ENCODE measurements at regions not wholly inside any gene's neighbourhood (a gene's known extent, or its start where the extent isn't known, plus 50 kb on each side); places are given as distances from the start of the nearest gene placed in this dataset.

GRCh38 chr6:91606148-91606901 lies 1019.5 kb upstream of the MAP3K7 start:
- no peak for ATAC-seq

- no peak for ATAC-seq
Observed at GRCh38 chr6:91600561-91600960, 1013.7 kb upstream of the MAP3K7 start.

GRCh38 chr6:91590191-91590590 lies 1003.3 kb upstream of the MAP3K7 start:
- ATAC-seq: no peak

GRCh38 chr6:91580635-91581034 lies 993.8 kb upstream of the MAP3K7 start:
- no peak for ATAC-seq

- ATAC-seq: no peak
Observed at GRCh38 chr6:91575032-91575431, 988.2 kb upstream of the MAP3K7 start.

GRCh38 chr6:91573826-91574416 lies 987.0 kb upstream of the MAP3K7 start:
- ATAC-seq: no peak

- no peak for ATAC-seq
Observed at GRCh38 chr6:91572878-91573277, 986.0 kb upstream of the MAP3K7 start.

- ATAC-seq: no peak
Observed at GRCh38 chr6:91569071-91569470, 982.2 kb upstream of the MAP3K7 start.

GRCh38 chr6:91566467-91566866 lies 979.6 kb upstream of the MAP3K7 start:
- no peak for ATAC-seq

GRCh38 chr6:91565207-91565606 lies 978.3 kb upstream of the MAP3K7 start:
- ATAC-seq: no peak

GRCh38 chr6:91562955-91563354 lies 976.1 kb upstream of the MAP3K7 start:
- ATAC-seq: no peak

- no peak for ATAC-seq
Observed at GRCh38 chr6:91560409-91560808, 973.5 kb upstream of the MAP3K7 start.

- no peak for ATAC-seq
Observed at GRCh38 chr6:91540902-91541301, 954.0 kb upstream of the MAP3K7 start.

- ATAC-seq: no peak
Observed at GRCh38 chr6:91539456-91539855, 952.6 kb upstream of the MAP3K7 start.

GRCh38 chr6:91538622-91539021 lies 951.8 kb upstream of the MAP3K7 start:
- no peak for ATAC-seq

GRCh38 chr6:91534614-91535013 lies 947.7 kb upstream of the MAP3K7 start:
- ATAC-seq: no peak

GRCh38 chr6:91523511-91523910 lies 936.6 kb upstream of the MAP3K7 start:
- ATAC-seq: no peak

GRCh38 chr6:91521999-91522398 lies 935.1 kb upstream of the MAP3K7 start:
- no peak for ATAC-seq

GRCh38 chr6:91509711-91510110 lies 922.8 kb upstream of the MAP3K7 start:
- ATAC-seq: no peak

- no peak for ATAC-seq
Observed at GRCh38 chr6:91509039-91509438, 922.2 kb upstream of the MAP3K7 start.

GRCh38 chr6:91506509-91506908 lies 919.6 kb upstream of the MAP3K7 start:
- no peak for ATAC-seq

- no peak for ATAC-seq
Observed at GRCh38 chr6:91505199-91505598, 918.3 kb upstream of the MAP3K7 start.

GRCh38 chr6:91501930-91502329 lies 915.1 kb upstream of the MAP3K7 start:
- ATAC-seq: no peak

GRCh38 chr6:91500689-91501303 lies 913.9 kb upstream of the MAP3K7 start:
- no peak for ATAC-seq

Data from activated CD4-positive, CD25-positive, alpha-beta regulatory T cell treated with anti-CD3 and anti-CD28 coated beads, Interleukin-2, amount 50 U/mL, for 24 hours (primary cell).